Stimulated activated naive B cell treated with anti-CD40 and anti-IgM and Interleukin-4, amounts not matched to agents 10 μg/mL and 1 μg/mL and 100 μg/mL, for 72 hours (primary cell): ENCODE measurements at regions not wholly inside any gene's neighbourhood (a gene's known extent, or its start where the extent isn't known, plus 50 kb on each side); places are given as distances from the start of the nearest gene placed in this dataset.

Experiments
- ATAC-seq, 2 donors: fragments of 150-1000 bp; cut with Tn5 transposase; replicated peaks; 2 replicates each; pipeline ENCODE4 v1.10.0; 2021; ENCODE audit warnings: moderate library complexity in 1 of 2
- DNase-seq: peaks from one replicate; pipeline ENCODE4 v3.0.0; 2021
- H3K27ac Mint-ChIP-seq: one replicate; pipeline ENCODE4 v1.8.0; 2022; ENCODE audit warnings: mild to moderate bottlenecking, mixed read lengths
- H3K27me3 Mint-ChIP-seq, 2 donors: one replicate each; pipeline ENCODE4 v1.8.0; 2022; ENCODE audit warnings: mixed read lengths in 2 of 2
- H3K36me3 Mint-ChIP-seq, 2 donors: one replicate each; pipeline ENCODE4 v1.8.0; 2022; ENCODE audit warnings: mixed read lengths in 2 of 2, mild to moderate bottlenecking in 1 of 2
- H3K4me1 Mint-ChIP-seq, 2 donors: one replicate each; pipeline ENCODE4 v1.8.0; 2022; ENCODE audit warnings: mixed read lengths in 2 of 2, mild to moderate bottlenecking in 1 of 2
- H3K4me3 Mint-ChIP-seq, 2 donors: one replicate each; pipeline ENCODE4 v1.8.0; 2022; ENCODE audit warnings: mild to moderate bottlenecking in 2 of 2, mixed read lengths in 2 of 2, moderate library complexity in 1 of 2
- H3K9me3 Mint-ChIP-seq, 2 donors: one replicate each; pipeline ENCODE4 v1.8.0; 2022; ENCODE audit warnings: mixed read lengths in 2 of 2, mild to moderate bottlenecking in 1 of 2

DNA sequence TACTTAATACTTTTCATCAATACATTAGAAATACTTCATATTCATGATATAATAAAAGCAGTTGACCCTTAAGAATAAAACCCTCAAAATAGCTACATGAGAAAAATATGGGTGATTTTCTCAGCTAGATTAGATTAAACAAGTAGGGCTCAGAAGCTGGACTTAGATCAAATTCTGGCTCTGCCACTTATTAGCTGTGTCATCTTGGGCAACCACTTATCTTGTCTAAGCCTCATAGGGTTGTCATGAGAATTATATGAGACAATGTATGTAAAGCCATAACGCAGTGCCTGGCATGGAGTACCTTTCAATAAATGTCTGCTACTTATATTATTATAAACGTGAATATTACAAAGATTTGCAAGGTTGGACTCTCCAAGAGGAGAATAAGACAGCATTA, 84.3 kb upstream of the PGRMC2 start:
- H3K27ac Mint-ChIP-seq, result no peak overlapping the region
- no peak for DNase-seq
- peaks cover 8 to 11% of the 10 kb centered on the region in 2 donors for H3K9me3 Mint-ChIP-seq
- H3K36me3 Mint-ChIP-seq, result peaks cover 14 to 20% of the 10 kb centered on the region in 2 donors
- no peak overlapping the region for H3K4me3 Mint-ChIP-seq
- H3K27me3 Mint-ChIP-seq, result no peaks in the 10 kb centered on the region
- H3K4me1 Mint-ChIP-seq, result no peaks in the 10 kb centered on the region
- ATAC-seq, result no peak

- Mint-ChIP-seq H3K9me3 (peaks cover 3 to 10% of the 10 kb centered on the region in 2 donors), H3K4me3 (no peak overlapping the region), H3K36me3 (peaks cover 12 to 16% of the 10 kb centered on the region in 2 donors), H3K27me3 (no peaks in the 10 kb centered on the region), H3K4me1 (no peaks in the 10 kb centered on the region), H3K27ac (no peak overlapping the region)
- DNase-seq (no peak), ATAC-seq (no peak)
These were observed 83.6 kb upstream of the PGRMC2 start for GRCh38 chr4:128371001-128371777.

GRCh38 chr4:128366212-128366611, 78.6 kb upstream of the PGRMC2 start:
- ATAC-seq, result no peak
- H3K27me3 Mint-ChIP-seq, result no peaks in the 10 kb centered on the region

DNA sequence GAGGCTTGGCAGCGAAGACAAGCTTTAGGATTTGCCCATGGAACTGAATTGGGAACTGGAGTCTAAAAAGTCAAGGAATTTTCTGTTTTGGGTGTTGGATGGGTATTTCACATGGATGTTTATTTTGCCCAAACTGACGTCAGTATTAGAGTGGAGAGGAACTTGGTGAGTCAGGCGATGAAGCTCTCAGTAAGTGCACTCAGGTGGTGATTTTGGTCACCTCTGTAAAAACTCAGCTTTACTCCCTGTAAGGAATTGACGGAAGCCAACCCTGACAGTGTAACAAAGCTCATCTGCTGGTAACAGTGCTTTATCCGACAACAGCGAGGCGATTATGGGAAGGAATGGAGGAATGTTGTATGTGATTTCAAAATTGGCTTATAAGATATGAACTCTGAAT, 77.0 kb upstream of the PGRMC2 start:
- no peaks in the 10 kb centered on the region for H3K27me3 Mint-ChIP-seq

More at GRCh38 chr4:128366212-128366611, 78.6 kb upstream of the PGRMC2 start:
- Mint-ChIP-seq H3K36me3 (peaks cover 5 to 10% of the 10 kb centered on the region in 2 donors), H3K4me1 (no peaks in the 10 kb centered on the region), H3K4me3 (no peak overlapping the region), H3K27ac (no peak overlapping the region), H3K9me3 (peaks cover 0 to 8% of the 10 kb centered on the region in 2 donors)
- DNase-seq, result no peak

DNA sequence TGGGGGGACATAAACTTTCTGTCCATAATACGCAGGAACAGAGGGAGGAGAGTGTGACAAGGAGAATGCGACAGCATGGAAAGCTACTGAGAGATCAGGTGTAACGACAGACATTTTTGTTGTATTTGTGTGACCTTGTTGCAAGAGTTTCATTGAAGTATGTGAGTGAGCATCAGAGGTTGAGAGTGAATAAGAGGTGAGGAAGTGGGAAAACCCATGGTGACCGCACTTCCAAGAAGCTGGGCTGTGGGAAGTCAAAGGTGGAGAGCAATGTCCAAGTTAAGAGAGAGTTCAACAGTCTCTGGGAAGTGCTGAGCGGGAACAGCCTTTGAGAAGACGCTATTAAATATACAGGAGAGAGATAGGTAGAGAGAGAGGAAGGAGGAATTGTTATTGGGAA, 76.4 kb upstream of the PGRMC2 start:
- no peak for ATAC-seq
- H3K9me3 Mint-ChIP-seq, result no peaks in the 10 kb centered on the region
- no peak for DNase-seq
- no peak overlapping the region for H3K27ac Mint-ChIP-seq
- no peak overlapping the region for H3K4me3 Mint-ChIP-seq
- no peaks in the 10 kb centered on the region for H3K4me1 Mint-ChIP-seq
- H3K36me3 Mint-ChIP-seq, result no peaks in the 10 kb centered on the region
- H3K27me3 Mint-ChIP-seq, result no peaks in the 10 kb centered on the region

More for the DNA sequence above, 77.0 kb upstream of the PGRMC2 start:
- Mint-ChIP-seq H3K27ac (no peak overlapping the region), H3K4me1 (no peaks in the 10 kb centered on the region), H3K36me3 (peaks cover under 1 to 5% of the 10 kb centered on the region in 2 donors), H3K4me3 (no peak overlapping the region), H3K9me3 (peaks cover 0 to 2% of the 10 kb centered on the region in 2 donors)
- ATAC-seq, result no peak
- DNase-seq, result no peak

DNA sequence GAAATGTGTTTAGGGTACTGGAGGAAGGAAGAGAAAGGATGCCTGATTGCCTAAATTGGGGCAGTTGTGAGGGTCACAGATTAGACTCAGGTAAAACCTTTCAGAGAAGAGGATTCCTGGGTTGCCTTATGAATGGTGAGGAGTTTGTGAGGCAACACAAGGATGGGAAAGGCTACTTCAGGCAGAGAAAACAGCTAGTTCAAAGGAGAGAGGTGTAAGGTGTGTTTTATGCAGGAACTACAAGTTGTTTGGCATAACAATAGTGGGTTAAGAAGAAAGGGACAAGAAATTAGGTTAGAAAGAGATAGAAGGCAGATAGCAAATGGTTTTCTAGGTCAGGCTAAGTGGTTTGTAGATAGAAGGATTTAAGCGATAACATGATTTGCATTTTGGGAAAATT, 75.1 kb upstream of the PGRMC2 start:
- DNase-seq (no peak), ATAC-seq (no peak)
- Mint-ChIP-seq H3K27ac (no peak overlapping the region), H3K4me3 (no peak overlapping the region), H3K27me3 (no peaks in the 10 kb centered on the region), H3K9me3 (no peaks in the 10 kb centered on the region), H3K36me3 (no peaks in the 10 kb centered on the region), H3K4me1 (no peaks in the 10 kb centered on the region)

- ATAC-seq (no peak), DNase-seq (no peak)
- Mint-ChIP-seq H3K4me3 (no peak overlapping the region), H3K9me3 (no peaks in the 10 kb centered on the region), H3K27ac (no peak overlapping the region), H3K27me3 (no peaks in the 10 kb centered on the region), H3K36me3 (peaks cover 2 to 6% of the 10 kb centered on the region in 2 donors), H3K4me1 (no peaks in the 10 kb centered on the region)
These were observed 71.8 kb upstream of the PGRMC2 start for GRCh38 chr4:128359422-128359821.

- ATAC-seq (no peak), DNase-seq (no peak)
- Mint-ChIP-seq H3K4me1 (no peaks in the 10 kb centered on the region), H3K9me3 (no peaks in the 10 kb centered on the region), H3K27ac (no peak overlapping the region), H3K4me3 (no peak overlapping the region), H3K27me3 (no peaks in the 10 kb centered on the region), H3K36me3 (peaks cover 2 to 6% of the 10 kb centered on the region in 2 donors)
These were observed 71.3 kb upstream of the PGRMC2 start for GRCh38 chr4:128358913-128359279.

DNA sequence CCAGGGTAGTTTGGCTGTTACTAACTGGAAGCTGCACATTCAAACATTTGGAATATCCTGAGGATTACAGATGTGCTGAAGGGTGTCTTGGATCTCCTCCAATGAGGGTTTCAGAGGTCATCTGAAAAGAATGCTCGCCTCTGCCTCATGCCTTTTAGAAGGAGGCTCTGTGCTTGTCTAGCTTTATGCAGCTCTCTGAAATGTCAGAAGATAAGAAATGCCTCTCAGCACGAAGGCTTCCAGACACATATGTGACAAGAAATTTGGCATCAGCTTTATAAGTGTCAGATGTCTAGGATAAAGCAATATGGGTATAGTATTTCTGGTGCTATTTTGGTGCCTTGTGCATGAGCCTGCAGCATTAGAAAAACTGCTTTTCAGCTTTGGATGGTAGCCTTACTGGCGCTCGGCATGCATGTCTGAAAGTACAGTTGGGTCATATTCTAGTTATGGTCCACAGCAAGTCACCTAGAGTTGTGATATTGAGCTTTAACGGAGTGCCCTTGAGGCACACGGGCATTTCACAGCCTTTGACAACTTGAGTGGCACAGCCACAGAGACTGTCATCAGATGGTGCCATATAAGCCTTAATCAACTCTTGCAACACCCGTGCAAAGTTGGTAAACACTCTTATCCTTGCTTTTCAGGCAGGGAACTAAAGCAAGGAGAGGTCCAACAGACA, 70.8 kb upstream of the PGRMC2 start:
- DNase-seq (no peak), ATAC-seq (no peak)
- no peaks in the 10 kb centered on the region for H3K4me1 Mint-ChIP-seq
- no peak overlapping the region for H3K27ac Mint-ChIP-seq
- H3K9me3 Mint-ChIP-seq, result no peaks in the 10 kb centered on the region
- H3K4me3 Mint-ChIP-seq, result no peak overlapping the region
- H3K36me3 Mint-ChIP-seq, result peaks cover 2 to 6% of the 10 kb centered on the region in 2 donors
- no peaks in the 10 kb centered on the region for H3K27me3 Mint-ChIP-seq

GRCh38 chr4:128357286-128357685, 69.7 kb upstream of the PGRMC2 start:
- no peaks in the 10 kb centered on the region for H3K4me1 Mint-ChIP-seq
- no peaks in the 10 kb centered on the region for H3K27me3 Mint-ChIP-seq
- H3K27ac Mint-ChIP-seq, result no peak overlapping the region
- ATAC-seq, result no peak
- no peaks in the 10 kb centered on the region for H3K9me3 Mint-ChIP-seq
- peaks cover 2 to 6% of the 10 kb centered on the region in 2 donors for H3K36me3 Mint-ChIP-seq
- H3K4me3 Mint-ChIP-seq, result no peak overlapping the region
- DNase-seq, result no peak

DNA sequence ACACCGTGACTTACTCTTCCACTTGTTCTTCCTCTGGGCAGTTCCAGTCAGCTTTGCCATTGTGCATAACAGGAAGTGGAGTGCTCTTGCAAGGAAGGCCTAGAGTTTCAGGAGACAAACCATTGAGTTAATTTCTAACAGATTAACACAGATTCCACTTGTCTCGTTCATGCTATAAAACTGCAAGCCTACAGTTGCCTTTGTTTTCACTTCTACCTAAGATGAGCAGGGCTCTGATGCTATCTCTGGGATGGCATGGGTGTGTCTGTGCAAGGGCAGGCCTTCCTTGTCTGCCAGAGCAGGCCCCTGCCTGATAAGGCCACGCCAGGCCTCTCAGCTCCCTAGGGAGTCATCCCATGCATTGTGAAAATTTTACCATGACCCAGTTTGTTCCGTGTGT, 67.7 kb upstream of the PGRMC2 start:
- H3K9me3 Mint-ChIP-seq, result no peaks in the 10 kb centered on the region
- H3K36me3 Mint-ChIP-seq, result peaks cover 2 to 6% of the 10 kb centered on the region in 2 donors
- DNase-seq, result no peak
- no peaks in the 10 kb centered on the region for H3K27me3 Mint-ChIP-seq
- H3K27ac Mint-ChIP-seq, result no peak overlapping the region
- ATAC-seq, result no peak
- no peak overlapping the region for H3K4me3 Mint-ChIP-seq
- no peaks in the 10 kb centered on the region for H3K4me1 Mint-ChIP-seq

- Mint-ChIP-seq H3K9me3 (no peaks in the 10 kb centered on the region), H3K4me3 (no peak overlapping the region), H3K27me3 (no peaks in the 10 kb centered on the region), H3K4me1 (no peaks in the 10 kb centered on the region), H3K27ac (no peak overlapping the region), H3K36me3 (peaks cover 2 to 6% of the 10 kb centered on the region in 2 donors)
- no peak for ATAC-seq
- no peak for DNase-seq
These were observed 66.7 kb upstream of the PGRMC2 start for GRCh38 chr4:128354205-128354821.

DNA sequence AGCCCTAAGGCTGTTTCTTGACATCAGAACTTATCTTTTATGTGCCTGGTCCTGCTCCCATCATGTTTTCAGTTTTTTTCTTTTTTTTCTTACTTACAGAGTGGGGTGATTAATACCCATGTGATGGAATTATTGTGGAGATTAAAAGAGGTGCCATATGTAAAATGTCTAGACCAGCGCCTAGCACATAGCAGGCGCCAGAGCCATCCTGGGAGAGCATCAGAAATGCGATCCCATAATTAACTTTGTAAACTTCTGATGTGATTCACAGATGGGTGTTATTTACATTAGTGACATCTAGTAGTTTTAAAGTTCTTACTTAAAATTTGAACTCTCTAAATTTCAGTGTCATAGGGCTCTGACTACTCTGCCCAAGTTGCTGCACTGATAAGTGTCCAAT, 66.2 kb upstream of the PGRMC2 start:
- no peak for ATAC-seq
- Mint-ChIP-seq H3K4me1 (no peaks in the 10 kb centered on the region), H3K27me3 (no peaks in the 10 kb centered on the region), H3K9me3 (no peaks in the 10 kb centered on the region), H3K4me3 (no peak overlapping the region), H3K27ac (no peak overlapping the region), H3K36me3 (peaks cover 2 to 6% of the 10 kb centered on the region in 2 donors)
- DNase-seq, result no peak

DNA sequence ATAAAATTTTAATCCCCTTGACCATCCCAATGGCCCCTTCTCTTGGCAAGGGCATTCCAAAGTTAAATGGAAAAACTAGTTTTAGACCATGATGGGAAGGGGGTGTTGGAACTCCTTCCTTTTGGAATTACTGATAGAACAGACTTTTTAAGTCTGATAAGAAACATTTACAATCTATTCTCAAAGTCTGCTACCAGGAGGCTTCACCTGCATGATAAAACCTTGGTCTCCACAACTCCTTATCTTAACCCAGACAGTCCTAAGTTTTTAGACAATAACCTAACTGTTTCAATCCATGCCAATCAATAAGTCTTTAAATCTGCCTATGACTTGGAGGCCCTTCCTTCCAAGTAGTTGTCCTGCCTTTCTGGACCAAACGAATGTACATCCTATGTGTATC, 63.9 kb upstream of the PGRMC2 start:
- Mint-ChIP-seq H3K4me1 (no peaks in the 10 kb centered on the region), H3K9me3 (no peaks in the 10 kb centered on the region), H3K27me3 (no peaks in the 10 kb centered on the region), H3K36me3 (no peaks in the 10 kb centered on the region), H3K27ac (no peak overlapping the region), H3K4me3 (no peak overlapping the region)
- ATAC-seq (no peak), DNase-seq (no peak)
